K562 (cell line): ENCODE measurements at regions not wholly inside any gene's neighbourhood (a gene's known extent, or its start where the extent isn't known, plus 50 kb on each side); places are given as distances from the start of the nearest gene placed in this dataset.

Source experiments
- ATAC-seq: fragments of 200-7000 bp; cut with Tn5 transposase; 3 replicates; pipeline ENCODE4 v1.9.1; 2020; ENCODE audit warnings: moderate library complexity
- BruUV-seq: library from RNA; stranded (reverse); fragments of 400-500 nt; replicated peaks from 2 replicates; lab custom pipeline; 2021; lab: Mats Ljungman, UMichigan
- CTCF ChIA-PET: fragments of 300-600 bp; formaldehyde crosslinking; extraction: SDS; loops from one replicate; lab custom pipeline; 2021; ENCODE audit warnings: low intra/inter-chr PET ratio; lab: Yijun Ruan, JAX
- POLR2A ChIA-PET: fragments of 300-600, 350-650 bp; sonication (Branson Sonifier 250); formaldehyde crosslinking; extraction: SDS; loops from one replicate; lab custom pipeline; 2021; ENCODE audit warnings: antibody characterized with exemption, inconsistent platforms; lab: Yijun Ruan, JAX
- DNase-seq, 4 experiments: peaks; one replicate each; pipeline versions ENCODE4 v3.0.0 to v3.0.0-alpha.2; 2011 to 2018; ENCODE audit warnings: low spot score in 3 of 4, mixed read lengths in 3 of 4; ENCODE audit errors: extremely low read depth in 1 of 4
- FAIRE-seq: peaks from 2 replicates; lab custom pipeline; 2011; peaks lifted over from hg19 to GRCh38; lab: Jason Lieb, UNC
- H2AFZ ChIP-seq: 2 replicates; pipeline ENCODE4 v1.6.0; 2011; ENCODE audit warnings: low read depth, low read length, control low read depth, inconsistent platforms
- H3K27ac ChIP-seq: fragments of 200-600 bp; 3 replicates; pipeline ENCODE4 v1.8.0; 2011; ENCODE audit warnings: low read depth, mild to moderate bottlenecking, control low read depth, inconsistent platforms, low read length, moderate library complexity, mixed read lengths; ENCODE audit errors: extremely low read depth
- H3K27me3 ChIP-seq, 2 experiments: fragments of 300-600 bp in 1 of 2; 2 replicates in 1 of 2; 3 replicates in 1 of 2; pipeline versions ENCODE4 v1.6.0 to v1.8.0; 2011; ENCODE audit warnings: inconsistent platforms in 2 of 2, low read length in 2 of 2, mild to moderate bottlenecking in 1 of 2, mixed read lengths in 1 of 2, moderate library complexity in 1 of 2; ENCODE audit not compliant: control insufficient read depth in 2 of 2, insufficient read depth in 2 of 2
- H3K36me3 ChIP-seq: fragments of 300-600 bp; 3 replicates; pipeline ENCODE4 v1.8.0; 2011; ENCODE audit warnings: mild to moderate bottlenecking, low read length, inconsistent platforms; ENCODE audit not compliant: control insufficient read depth, insufficient read depth
- H3K4me1 ChIP-seq, 2 experiments: fragments of 200-600 bp in 1 of 2; replicated peaks in 1 of 2; 2 replicates in 1 of 2; 3 replicates in 1 of 2; pipeline versions ENCODE4 v1.5.1 to v1.8.0; 2011; ENCODE audit warnings: inconsistent platforms in 2 of 2, low read length in 2 of 2, mild to moderate bottlenecking in 1 of 2, mixed read lengths in 1 of 2, moderate library complexity in 1 of 2; ENCODE audit not compliant: control insufficient read depth in 2 of 2, insufficient read depth in 2 of 2
- H3K4me2 ChIP-seq: 2 replicates; pipeline ENCODE4 v1.6.1; 2011; ENCODE audit warnings: low read length, control low read depth, inconsistent platforms, mixed read lengths; ENCODE audit not compliant: insufficient read depth
- H3K4me3 ChIP-seq: fragments of 200-600 bp; sonication (generic), shearing (Covaris generic); 2 replicates; pipeline ENCODE4 v1.5.1; 2016; ENCODE audit warnings: control low read depth, inconsistent platforms
- H3K79me2 ChIP-seq: fragments of 200-600 bp; 3 replicates; pipeline ENCODE4 v1.8.0; 2011; ENCODE audit warnings: low read length, inconsistent platforms; ENCODE audit not compliant: control insufficient read depth, insufficient read depth
- H3K9ac ChIP-seq, 2 experiments: 2 replicates each; pipeline versions ENCODE4 v1.6.0 to v1.6.1; 2011; ENCODE audit warnings: low read depth in 2 of 2, low read length in 2 of 2, control low read depth in 1 of 2, inconsistent platforms in 1 of 2, mild to moderate bottlenecking in 1 of 2, mixed read lengths in 1 of 2; ENCODE audit not compliant: insufficient read depth in 1 of 2
- H3K9me1 ChIP-seq: one replicate; pipeline ENCODE4 v1.6.0; 2011; ENCODE audit warnings: inconsistent platforms, mild to moderate bottlenecking, low read length, moderate library complexity; ENCODE audit not compliant: control insufficient read depth, insufficient read depth
- H3K9me3 ChIP-seq: replicated peaks from 2 replicates; pipeline ENCODE4 v1.5.1; 2011; ENCODE audit warnings: low read depth, low read length, inconsistent platforms; ENCODE audit not compliant: control insufficient read depth, insufficient read depth
- H4K20me1 ChIP-seq: replicated peaks from 2 replicates; pipeline ENCODE4 v1.6.1; 2011; ENCODE audit warnings: low read length, inconsistent platforms, mixed read lengths; ENCODE audit not compliant: control insufficient read depth, insufficient read depth
- BHLHE40 ChIP-seq: IDR thresholded peaks from 2 replicates; pipeline ENCODE4 v1.6.1; 2011; ENCODE audit warnings: low read length, improper control_type of control experiment
- CHD2 ChIP-seq: IDR thresholded peaks from 2 replicates; pipeline ENCODE4 v1.6.1; 2011; ENCODE audit warnings: low read depth, low read length
- CTCF ChIP-seq, 3 experiments: IDR thresholded peaks in 2 of 3; conservative IDR thresholded peaks in 1 of 3; 2 replicates each; pipeline ENCODE4 v1.5.1; 2011 to 2012; ENCODE audit warnings: low read length in 3 of 3, mild to moderate bottlenecking in 3 of 3, control low read depth in 2 of 3, improper control_type of control experiment in 1 of 3, inconsistent platforms in 1 of 3, low read depth in 1 of 3, mixed read lengths in 1 of 3, moderate library complexity in 1 of 3; ENCODE audit not compliant: insufficient read depth in 2 of 3
- EHMT2 ChIP-seq: fragments of 450-650 bp; IDR thresholded peaks from 2 replicates; pipeline ENCODE4 v1.6.1; 2018; ENCODE audit warnings: antibody characterized with exemption
- WGBS: fragments of 100-300 bp; shearing (Covaris generic); methylation state at CpG from one replicate; pipeline ENCODE4 v1.1.6; 2016; ENCODE audit warnings: low coverage, mixed read lengths; ENCODE audit not compliant: insufficient coverage; ENCODE audit errors: missing lambda C conversion rate; 5-methylcytosine and 5-hydroxymethylcytosine counted together
- in situ Hi-C: fragments of 300-500 bp; cut with MboI; formaldehyde crosslinking; loops from 4 replicates; pipeline ENCODE4 v1.15.0; 2018; ENCODE audit warnings: inconsistent platforms, mixed read lengths
- intact Hi-C: fragments of 100-400 bp; cut with micrococcal nuclease; formaldehyde crosslinking; loops from 2 replicates; pipeline ENCODE4 v1.14.2; 2022
- TF ChIP-seq, protein P1 (sequence below), 2 experiments: fragments of 450-650 bp; formaldehyde crosslinking in 1 of 2; IDR thresholded peaks; 2 replicates each; pipeline versions ENCODE4 v1.4.0 to v1.6.1; 2014 to 2020; ENCODE audit warnings: mild to moderate bottlenecking in 2 of 2, borderline replicate concordance in 1 of 2, low read depth in 1 of 2

DNA sequence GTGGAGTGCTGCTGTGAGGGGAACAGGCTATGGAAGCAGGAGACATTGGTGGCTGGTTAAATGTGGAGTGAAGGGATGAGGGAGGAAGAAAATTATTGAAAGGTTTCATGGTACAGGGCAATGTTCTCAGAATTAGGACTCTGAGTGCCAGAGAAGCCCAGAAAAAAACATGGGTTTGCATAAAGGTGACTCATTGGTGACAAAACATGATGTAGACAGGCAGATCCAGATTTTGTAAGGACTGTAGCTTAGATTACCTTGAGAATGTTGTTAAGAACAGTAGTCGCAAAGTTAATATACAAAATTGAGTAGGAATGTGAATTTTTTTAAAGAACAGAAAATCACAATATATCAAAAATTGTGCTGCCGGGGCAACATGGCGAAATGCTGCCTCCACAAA lies 134.9 kb upstream of the ZNF438 start (continued):
- no peak for TF ChIP-seq CTCF (IDR thresholded peaks at IDR 0.05 in 2 of 3, conservative IDR thresholded peaks at IDR 0.05 in 1 of 3; ENCODE audit: insufficient read depth in 2 of 3, low read depth in 1 of 3, low read length in 3 of 3)
- no peak for TF ChIP-seq BHLHE40
- TF ChIP-seq EHMT2, result no peak

DNA sequence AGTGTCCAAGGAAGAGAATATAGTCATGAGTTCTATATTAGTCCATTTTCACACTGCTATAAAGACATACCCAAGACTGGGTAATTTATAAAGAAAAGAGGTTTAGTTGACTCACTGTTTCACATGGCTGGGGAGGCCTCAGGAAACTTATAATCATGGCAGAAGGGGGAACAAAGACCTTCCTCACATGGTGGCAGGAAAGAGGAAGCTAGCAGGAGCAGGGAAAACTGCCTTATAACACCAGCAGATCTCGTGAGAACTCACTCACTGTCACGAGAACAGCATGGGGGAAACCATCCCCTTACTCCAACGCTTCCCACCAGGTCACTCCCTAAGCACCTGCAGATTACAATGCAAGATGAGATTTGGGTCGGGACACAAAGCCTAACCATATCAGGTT lies 139.0 kb upstream of the ZNF438 start:
- ChIA-PET POLR2A (no interaction called here), CTCF (no interaction called here)
- in situ Hi-C loops (no loop called here), intact Hi-C loops (no loop called here)
- H3K79me2 ChIP-seq, result no peaks in the 10 kb centered on the region
- no peak overlapping the region for H3K4me2 ChIP-seq
- H3K9me3 ChIP-seq, result no peaks in the 10 kb centered on the region
- H3K4me1 ChIP-seq, result no peaks in the 10 kb centered on the region
- no peaks in the 10 kb centered on the region for H3K36me3 ChIP-seq
- no peak for ATAC-seq
- no peak for DNase-seq
- TF ChIP-seq CHD2, result peak; percentile 19; the same call in 1 of the 2 replicates
- TF ChIP-seq, protein P1, sequence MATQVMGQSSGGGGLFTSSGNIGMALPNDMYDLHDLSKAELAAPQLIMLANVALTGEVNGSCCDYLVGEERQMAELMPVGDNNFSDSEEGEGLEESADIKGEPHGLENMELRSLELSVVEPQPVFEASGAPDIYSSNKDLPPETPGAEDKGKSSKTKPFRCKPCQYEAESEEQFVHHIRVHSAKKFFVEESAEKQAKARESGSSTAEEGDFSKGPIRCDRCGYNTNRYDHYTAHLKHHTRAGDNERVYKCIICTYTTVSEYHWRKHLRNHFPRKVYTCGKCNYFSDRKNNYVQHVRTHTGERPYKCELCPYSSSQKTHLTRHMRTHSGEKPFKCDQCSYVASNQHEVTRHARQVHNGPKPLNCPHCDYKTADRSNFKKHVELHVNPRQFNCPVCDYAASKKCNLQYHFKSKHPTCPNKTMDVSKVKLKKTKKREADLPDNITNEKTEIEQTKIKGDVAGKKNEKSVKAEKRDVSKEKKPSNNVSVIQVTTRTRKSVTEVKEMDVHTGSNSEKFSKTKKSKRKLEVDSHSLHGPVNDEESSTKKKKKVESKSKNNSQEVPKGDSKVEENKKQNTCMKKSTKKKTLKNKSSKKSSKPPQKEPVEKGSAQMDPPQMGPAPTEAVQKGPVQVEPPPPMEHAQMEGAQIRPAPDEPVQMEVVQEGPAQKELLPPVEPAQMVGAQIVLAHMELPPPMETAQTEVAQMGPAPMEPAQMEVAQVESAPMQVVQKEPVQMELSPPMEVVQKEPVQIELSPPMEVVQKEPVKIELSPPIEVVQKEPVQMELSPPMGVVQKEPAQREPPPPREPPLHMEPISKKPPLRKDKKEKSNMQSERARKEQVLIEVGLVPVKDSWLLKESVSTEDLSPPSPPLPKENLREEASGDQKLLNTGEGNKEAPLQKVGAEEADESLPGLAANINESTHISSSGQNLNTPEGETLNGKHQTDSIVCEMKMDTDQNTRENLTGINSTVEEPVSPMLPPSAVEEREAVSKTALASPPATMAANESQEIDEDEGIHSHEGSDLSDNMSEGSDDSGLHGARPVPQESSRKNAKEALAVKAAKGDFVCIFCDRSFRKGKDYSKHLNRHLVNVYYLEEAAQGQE (IDR thresholded peaks at IDR 0.05; ENCODE audit: borderline replicate concordance), result no peak
- TF ChIP-seq, protein P1 (CRISPR knock-in tag; IDR thresholded peaks at IDR 0.05; ENCODE audit: low read depth), result no peak
- H3K9me1 ChIP-seq, result no peaks in the 10 kb centered on the region
- no peak for FAIRE-seq
- WGBS, result 0% methylated on average over 3 of the region's 4 CpGs
- no peak overlapping the region for H3K9ac ChIP-seq
- H3K4me3 ChIP-seq, result no peak overlapping the region
- H4K20me1 ChIP-seq, result no peaks in the 10 kb centered on the region
- no peak overlapping the region for H2AFZ ChIP-seq
- no TSS peak for BruUV-seq
- no peaks in the 10 kb centered on the region for H3K27me3 ChIP-seq
- H3K27ac ChIP-seq, result no peak overlapping the region
